CD14-positive monocyte (primary cell): ENCODE measurements at regions not wholly inside any gene's neighbourhood (a gene's known extent, or its start where the extent isn't known, plus 50 kb on each side); places are given as distances from the start of the nearest gene placed in this dataset.

Experiments used
- DNase-seq, 3 donors: peaks; one replicate each; pipeline ENCODE4 v3.0.0-alpha.2; 2011 to 2022
- H2AFZ ChIP-seq: 2 replicates; pipeline ENCODE4 v1.6.0; 2012; ENCODE audit warnings: mild to moderate bottlenecking, low read depth, low read length, inconsistent platforms; ENCODE audit not compliant: insufficient read depth, poor library complexity, severe bottlenecking
- H3K27ac ChIP-seq, 2 donors: 1 replicate in 1 of 2; 2 replicates in 1 of 2; pipeline ENCODE4 v1.5.1; 2012 to 2013; ENCODE audit warnings: low read length in 2 of 2, control low read depth in 1 of 2, inconsistent platforms in 1 of 2, low read depth in 1 of 2, mild to moderate bottlenecking in 1 of 2
- H3K27me3 ChIP-seq, 2 donors: one replicate each; pipeline versions ENCODE4 v1.6.0 to v1.6.1; 2011 to 2013; ENCODE audit warnings: low read length in 2 of 2; ENCODE audit not compliant: control insufficient read depth in 2 of 2, insufficient read depth in 2 of 2
- H3K36me3 ChIP-seq, 2 donors: replicated peaks in 1 of 2; 1 replicate in 1 of 2; 2 replicates in 1 of 2; pipeline versions ENCODE4 v1.5.1 to v1.6.1; 2012 to 2013; ENCODE audit warnings: low read length in 2 of 2, control low read depth in 1 of 2, inconsistent platforms in 1 of 2, mild to moderate bottlenecking in 1 of 2; ENCODE audit not compliant: insufficient read depth in 2 of 2, control insufficient read depth in 1 of 2
- H3K4me1 ChIP-seq, 2 donors: 1 replicate in 1 of 2; 2 replicates in 1 of 2; pipeline versions ENCODE4 v1.5.1 to v1.6.1; 2012 to 2013; ENCODE audit warnings: low read length in 2 of 2, control low read depth in 1 of 2, inconsistent platforms in 1 of 2, mild to moderate bottlenecking in 1 of 2, moderate library complexity in 1 of 2; ENCODE audit not compliant: insufficient read depth in 2 of 2, control insufficient read depth in 1 of 2
- H3K4me2 ChIP-seq: replicated peaks from 2 replicates; pipeline ENCODE3; 2012; ENCODE audit warnings: low read length, moderate library complexity, mild to moderate bottlenecking; ENCODE audit not compliant: poor library complexity, severe bottlenecking; ENCODE audit errors: extremely low read depth
- H3K4me3 ChIP-seq, 3 experiments: fragments of 200-600 bp in 1 of 3; sonication (generic) in 1 of 3; replicated peaks in 1 of 3; 1 replicate in 2 of 3; 2 replicates in 1 of 3; pipeline ENCODE4 v1.5.1; 2011 to 2013; ENCODE audit warnings: low read length in 3 of 3, mild to moderate bottlenecking in 3 of 3, control low read depth in 2 of 3, low read depth in 2 of 3, inconsistent platforms in 1 of 3, moderate library complexity in 1 of 3
- H3K79me2 ChIP-seq: 2 replicates; pipeline ENCODE4 v1.6.0; 2012; ENCODE audit warnings: mild to moderate bottlenecking, control low read depth, inconsistent platforms, low read length, moderate library complexity; ENCODE audit not compliant: insufficient read depth
- H3K9ac ChIP-seq: 2 replicates; pipeline ENCODE4 v1.6.0; 2017; ENCODE audit warnings: low read length, mild to moderate bottlenecking; ENCODE audit not compliant: insufficient read depth, poor library complexity, severe bottlenecking
- H3K9me3 ChIP-seq, 2 donors: replicated peaks in 1 of 2; 1 replicate in 1 of 2; 2 replicates in 1 of 2; pipeline versions ENCODE4 v1.5.1 to v1.6.1; 2012 to 2013; ENCODE audit warnings: low read length in 2 of 2, control low read depth in 1 of 2; ENCODE audit not compliant: control insufficient read depth in 1 of 2, insufficient read depth in 1 of 2
- H4K20me1 ChIP-seq: 2 replicates; pipeline ENCODE4 v1.6.0; 2012; ENCODE audit warnings: mild to moderate bottlenecking, low read length, control low read depth, moderate library complexity; ENCODE audit not compliant: insufficient read depth
- H3K27ac Mint-ChIP-seq, 7 donors: one replicate each; pipeline ENCODE4 v1.8.0; 2020; ENCODE audit warnings: mild to moderate bottlenecking in 7 of 7, mixed read lengths in 7 of 7, moderate library complexity in 6 of 7, inconsistent platforms in 2 of 7
- H3K27me3 Mint-ChIP-seq, 3 donors: one replicate each; pipeline ENCODE4 v1.8.0; 2021 to 2022; ENCODE audit warnings: low read depth in 3 of 3, mild to moderate bottlenecking in 3 of 3, mixed read lengths in 3 of 3, moderate library complexity in 3 of 3, inconsistent platforms in 1 of 3
- H3K36me3 Mint-ChIP-seq, 2 donors: one replicate each; pipeline ENCODE4 v1.8.0; 2020; ENCODE audit warnings: mixed read lengths in 2 of 2, inconsistent platforms in 1 of 2, mild to moderate bottlenecking in 1 of 2
- H3K4me1 Mint-ChIP-seq: one replicate; pipeline ENCODE4 v1.8.0; 2020; ENCODE audit warnings: mild to moderate bottlenecking, mixed read lengths
- H3K4me3 Mint-ChIP-seq, 2 donors: one replicate each; pipeline ENCODE4 v1.8.0; 2020; ENCODE audit warnings: mild to moderate bottlenecking in 2 of 2, mixed read lengths in 2 of 2, moderate library complexity in 1 of 2
- H3K9me3 Mint-ChIP-seq, 7 donors: one replicate each; pipeline ENCODE4 v1.8.0; 2020 to 2022; ENCODE audit warnings: mixed read lengths in 7 of 7, mild to moderate bottlenecking in 6 of 7, moderate library complexity in 6 of 7, inconsistent platforms in 2 of 7
- CTCF ChIP-seq: fragments of 200-600 bp; IDR thresholded peaks from one replicate; pipeline ENCODE4 v1.8.0; 2022; ENCODE audit warnings: antibody characterized with exemption, mild to moderate bottlenecking
- WGBS: methylation state at CpG from one replicate; pipeline ENCODE4 v1.1.5; 2013; ENCODE audit warnings: missing lambda C conversion rate; ENCODE audit not compliant: insufficient coverage; 5-methylcytosine and 5-hydroxymethylcytosine counted together
- intact Hi-C, 2 donors: fragments of 100-400 bp; cut with micrococcal nuclease; formaldehyde crosslinking; loops; one replicate each; pipeline versions ENCODE4 v1.15.0 to v1.15.1; 2023

- H3K4me3 Mint-ChIP-seq: no peak overlapping the region
- H3K36me3 Mint-ChIP-seq: no peaks in the 10 kb centered on the region
- no peaks in the 10 kb centered on the region for H3K4me1 Mint-ChIP-seq
- 76% methylated on average over 3 of the region's 9 CpGs for WGBS
- no peak overlapping the region for H3K4me2 ChIP-seq
- no peak for TF ChIP-seq CTCF
- peaks cover 1 to 15% (median 6%) of the 10 kb centered on the region in 3 donors for H3K27me3 Mint-ChIP-seq
- no peak overlapping the region for H2AFZ ChIP-seq
- no peaks in the 10 kb centered on the region for H3K79me2 ChIP-seq
- H4K20me1 ChIP-seq: no peaks in the 10 kb centered on the region
- no peak overlapping the region for H3K4me3 ChIP-seq
- H3K27me3 ChIP-seq: peaks cover 0 to 3% of the 10 kb centered on the region in 2 donors
- no peaks in the 10 kb centered on the region for H3K36me3 ChIP-seq
- no peak for DNase-seq
- H3K9me3 Mint-ChIP-seq: peaks cover 7 to 29% (median 23%) of the 10 kb centered on the region in 7 donors
- intact Hi-C loops: no loop called here
- H3K27ac Mint-ChIP-seq: no peak overlapping the region
- peaks cover 11 to 44% of the 10 kb centered on the region in 2 donors for H3K9me3 ChIP-seq
- H3K4me1 ChIP-seq: no peaks in the 10 kb centered on the region
- no peak overlapping the region for H3K9ac ChIP-seq
- H3K27ac ChIP-seq: no peak overlapping the region
These were observed 101.5 kb upstream of the BHLHE23 start for GRCh38 chr20:63108247-63108646.

- Mint-ChIP-seq H3K9me3 (peaks cover 9 to 31% (median 23%) of the 10 kb centered on the region in 7 donors), H3K36me3 (no peaks in the 10 kb centered on the region), H3K4me3 (no peak overlapping the region), H3K27me3 (peaks cover 3 to 21% (median 11%) of the 10 kb centered on the region in 3 donors), H3K4me1 (peaks cover 3% of the 10 kb centered on the region), H3K27ac (no peak overlapping the region)
- no peaks in the 10 kb centered on the region for H4K20me1 ChIP-seq
- H3K79me2 ChIP-seq: no peaks in the 10 kb centered on the region
- intact Hi-C loops: no loop called here
- H2AFZ ChIP-seq: no peak overlapping the region
- no peak overlapping the region for H3K27ac ChIP-seq
- H3K4me2 ChIP-seq: no peak overlapping the region
- 62% methylated on average over 5 of the region's 8 CpGs for WGBS
- H3K27me3 ChIP-seq: peaks cover 0 to 7% of the 10 kb centered on the region in 2 donors
- peaks cover 11 to 44% of the 10 kb centered on the region in 2 donors for H3K9me3 ChIP-seq
- H3K36me3 ChIP-seq: no peaks in the 10 kb centered on the region
- H3K4me1 ChIP-seq: peaks cover 3 to 5% of the 10 kb centered on the region in 2 donors
- no peak for TF ChIP-seq CTCF
- DNase-seq: no peak
- H3K9ac ChIP-seq: no peak overlapping the region
- H3K4me3 ChIP-seq: no peak overlapping the region
These were observed 100.9 kb upstream of the BHLHE23 start for GRCh38 chr20:63107449-63108200.
